Fibroblast of lung (primary cell): ENCODE measurements at regions not wholly inside any gene's neighbourhood (a gene's known extent, or its start where the extent isn't known, plus 50 kb on each side); places are given as distances from the start of the nearest gene placed in this dataset.

ENCODE experiments used
- EZH2 ChIP-seq: IDR thresholded peaks from 2 replicates; pipeline ENCODE4 v1.5.1; 2012; ENCODE audit warnings: low read length, control low read depth, mild to moderate bottlenecking; ENCODE audit errors: missing control alignments
- TF ChIP-seq, protein P1 (sequence below), 2 donors: IDR thresholded peaks in 1 of 2; conservative IDR thresholded peaks in 1 of 2; 1 replicate in 1 of 2; 2 replicates in 1 of 2; pipeline ENCODE4 v1.5.1; 2011 to 2012; ENCODE audit warnings: low read length in 2 of 2, control low read depth in 1 of 2, inconsistent platforms in 1 of 2, low read depth in 1 of 2, mild to moderate bottlenecking in 1 of 2

GRCh38 chr10:2978111-2978510, 89.2 kb upstream of the PFKP start:
- TF ChIP-seq, protein P1, sequence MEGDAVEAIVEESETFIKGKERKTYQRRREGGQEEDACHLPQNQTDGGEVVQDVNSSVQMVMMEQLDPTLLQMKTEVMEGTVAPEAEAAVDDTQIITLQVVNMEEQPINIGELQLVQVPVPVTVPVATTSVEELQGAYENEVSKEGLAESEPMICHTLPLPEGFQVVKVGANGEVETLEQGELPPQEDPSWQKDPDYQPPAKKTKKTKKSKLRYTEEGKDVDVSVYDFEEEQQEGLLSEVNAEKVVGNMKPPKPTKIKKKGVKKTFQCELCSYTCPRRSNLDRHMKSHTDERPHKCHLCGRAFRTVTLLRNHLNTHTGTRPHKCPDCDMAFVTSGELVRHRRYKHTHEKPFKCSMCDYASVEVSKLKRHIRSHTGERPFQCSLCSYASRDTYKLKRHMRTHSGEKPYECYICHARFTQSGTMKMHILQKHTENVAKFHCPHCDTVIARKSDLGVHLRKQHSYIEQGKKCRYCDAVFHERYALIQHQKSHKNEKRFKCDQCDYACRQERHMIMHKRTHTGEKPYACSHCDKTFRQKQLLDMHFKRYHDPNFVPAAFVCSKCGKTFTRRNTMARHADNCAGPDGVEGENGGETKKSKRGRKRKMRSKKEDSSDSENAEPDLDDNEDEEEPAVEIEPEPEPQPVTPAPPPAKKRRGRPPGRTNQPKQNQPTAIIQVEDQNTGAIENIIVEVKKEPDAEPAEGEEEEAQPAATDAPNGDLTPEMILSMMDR (conservative IDR thresholded peaks at IDR 0.05 in 1 of 2, IDR thresholded peaks at IDR 0.05 in 1 of 2; ENCODE audit: low read depth in 1 of 2, low read length in 2 of 2), result peak; percentile 58 to 62
- TF ChIP-seq EZH2, result no peak
